NCI-H187 treated with DMSO at 0.1 percent for 48 hours (cell line): ENCODE measurements at regions not wholly inside any gene's neighbourhood (a gene's known extent, or its start where the extent isn't known, plus 50 kb on each side); places are given as distances from the start of the nearest gene placed in this dataset.
A peak's percentile ranks its signal among the peaks of the same experiment; 100 is the strongest.
"Not testable (repeated sequence)": the region's sequence is repeated elsewhere in the genome, so short reads cannot be mapped to it uniquely, and the experiment has no call there.

Experiments
- DNase-seq: peaks from one replicate; lab custom pipeline; 2025; lab: John Stamatoyannopoulos, UW

DNA sequence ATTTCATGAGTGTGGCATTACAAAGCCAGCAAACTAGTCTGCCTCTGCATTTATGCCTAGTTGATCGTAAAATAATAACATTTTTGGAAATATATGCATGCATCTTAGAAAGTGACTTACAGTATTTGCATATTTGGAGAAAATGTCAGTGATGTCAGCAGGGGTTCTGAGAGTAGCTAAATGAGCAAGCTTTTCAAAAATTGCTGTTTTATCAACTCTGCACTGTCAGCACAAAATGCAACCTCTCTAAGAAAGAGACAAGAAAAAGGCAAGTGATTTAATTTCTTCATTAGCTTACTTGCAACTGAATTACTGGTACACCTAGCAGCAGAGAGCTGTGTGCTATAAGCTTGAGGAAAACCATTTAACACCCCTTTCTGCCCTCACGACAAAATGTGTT, 632.5 kb upstream of the MMS22L start:
- DNase-seq, result no peak

DNA sequence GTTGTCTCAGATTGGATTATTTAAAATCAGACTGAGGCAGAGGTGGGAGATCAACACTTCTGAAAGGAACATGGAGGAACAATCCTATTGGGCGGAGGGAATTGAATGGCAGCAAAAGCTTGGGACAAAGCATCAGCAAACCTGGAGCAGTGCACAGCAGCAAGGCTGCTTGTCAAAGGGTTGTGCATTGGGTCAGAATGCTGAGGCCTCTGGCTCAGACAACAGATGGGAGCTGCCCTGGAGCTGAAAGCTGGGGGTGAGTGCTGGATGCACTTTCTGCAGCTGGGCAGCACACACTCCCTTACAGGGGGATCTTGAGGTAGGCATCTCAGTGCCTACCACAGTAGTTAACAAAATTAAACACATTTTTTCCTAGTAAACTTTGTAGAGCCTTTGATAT, 634.4 kb upstream of the MMS22L start:
- no peak for DNase-seq

DNA sequence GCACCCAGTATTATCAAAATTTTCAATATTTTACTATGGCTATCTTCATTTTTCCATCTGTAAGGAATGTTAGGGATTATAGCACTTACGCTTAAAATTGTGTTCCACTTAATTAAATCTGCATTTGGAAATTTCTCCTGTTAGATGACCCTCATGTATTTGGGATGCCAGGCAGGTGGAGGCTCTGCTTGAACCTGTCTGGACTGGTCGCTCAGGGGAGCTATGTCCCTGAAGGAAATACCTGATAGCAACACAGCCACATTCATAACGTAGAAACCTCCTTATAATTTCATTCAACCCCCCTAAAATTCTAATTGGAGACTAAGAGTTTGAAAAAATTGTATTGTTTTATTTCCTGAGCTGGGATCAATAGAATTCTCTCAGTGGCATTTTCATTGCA, 636.0 kb upstream of the MMS22L start:
- DNase-seq, result no peak

DNA sequence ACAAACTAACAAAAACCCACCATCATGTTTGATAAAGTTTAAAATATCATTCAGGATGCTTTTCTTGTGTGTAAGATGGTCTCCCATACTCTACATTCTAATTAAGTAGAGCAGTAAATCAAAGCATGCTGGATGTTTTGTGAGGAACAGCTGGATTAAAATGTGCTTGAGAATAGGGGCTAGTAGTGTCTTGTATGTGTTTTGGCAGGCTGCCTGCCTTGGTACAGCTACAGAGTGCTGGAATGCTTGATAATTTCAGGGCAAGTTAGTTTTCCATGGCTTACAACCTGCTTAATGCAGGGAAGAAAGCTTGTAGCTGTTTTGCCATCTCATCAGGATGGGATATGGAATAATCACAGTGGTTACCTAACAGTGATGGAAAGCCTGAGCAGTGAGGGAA, 636.6 kb upstream of the MMS22L start:
- no peak for DNase-seq

GRCh38 chr6:97923249-97923648, 640.2 kb upstream of the MMS22L start:
- DNase-seq, result no peak

DNA sequence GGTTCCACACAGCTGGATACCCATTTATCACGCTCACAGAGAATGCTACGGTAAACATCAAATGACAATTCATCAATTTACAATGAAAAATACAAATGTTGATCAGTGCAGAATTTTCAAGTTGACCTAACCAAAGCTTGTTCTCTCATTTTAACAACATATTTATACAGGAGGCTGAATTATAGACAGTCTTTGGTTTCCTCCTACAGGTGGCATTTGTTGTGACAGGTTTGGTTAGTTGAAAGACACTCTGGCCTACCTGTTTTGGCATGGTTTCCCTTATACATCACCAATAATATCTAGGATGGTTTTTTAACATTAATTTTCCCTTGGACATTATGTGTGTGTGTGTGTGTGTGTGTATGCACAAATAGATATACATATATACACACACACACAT, 642.5 kb upstream of the MMS22L start:
- DNase-seq, result no peak

DNA sequence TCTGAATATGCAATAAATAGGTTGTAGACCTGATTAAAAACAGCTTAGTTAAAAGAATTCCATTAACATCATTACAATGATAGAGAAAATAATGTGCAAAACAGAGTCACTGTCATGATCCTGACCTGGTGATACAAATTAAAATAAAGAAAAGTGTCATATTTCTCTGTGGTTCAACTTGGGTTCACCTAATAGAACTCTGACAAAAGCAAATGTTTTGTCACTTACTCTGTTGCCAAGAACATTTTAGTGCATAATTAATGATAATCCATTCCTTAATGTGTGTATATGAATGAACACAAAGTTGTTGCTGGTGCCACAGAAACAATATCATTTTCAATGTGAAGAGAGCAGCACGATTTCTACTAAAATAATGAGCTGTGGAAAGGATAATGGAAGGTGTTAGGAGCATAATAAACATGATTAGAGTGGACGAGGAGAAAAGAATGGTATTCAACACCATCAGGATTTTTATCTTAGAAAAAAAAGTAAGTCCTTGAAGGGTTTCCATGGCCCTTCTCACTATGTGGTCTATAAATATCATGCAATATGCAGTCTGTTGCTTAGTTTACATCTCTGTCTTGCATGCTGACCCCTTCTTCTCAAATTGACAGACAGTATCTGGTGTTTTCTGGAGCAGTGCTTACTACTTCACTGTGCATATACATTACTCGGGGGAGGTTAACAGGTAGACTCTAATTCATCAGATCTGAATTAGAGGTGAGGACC, 656.6 kb upstream of the MMS22L start:
- no peak for DNase-seq

DNA sequence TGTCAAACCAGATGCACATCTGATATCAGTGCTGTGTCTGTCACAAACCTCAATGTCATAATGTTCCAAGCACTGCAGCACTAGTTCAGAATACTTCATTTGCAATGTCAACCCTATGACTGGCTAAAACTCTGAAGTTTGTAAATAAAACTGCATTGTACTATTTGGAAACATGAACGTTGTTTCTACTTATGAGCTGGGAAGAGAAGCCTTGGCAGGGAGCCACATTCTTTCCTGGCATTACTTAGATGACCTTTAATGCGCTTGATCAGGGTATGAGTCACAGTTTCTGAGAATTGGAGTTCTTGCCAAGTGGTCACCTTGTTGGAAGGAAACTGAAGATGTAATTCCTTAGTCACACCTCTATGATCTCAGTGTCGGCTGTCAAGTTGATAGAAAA, 664.8 kb upstream of the MMS22L start:
- DNase-seq, result no peak

GRCh38 chr6:97958134-97958533, 675.1 kb upstream of the MMS22L start:
- DNase-seq, result no peak

DNA sequence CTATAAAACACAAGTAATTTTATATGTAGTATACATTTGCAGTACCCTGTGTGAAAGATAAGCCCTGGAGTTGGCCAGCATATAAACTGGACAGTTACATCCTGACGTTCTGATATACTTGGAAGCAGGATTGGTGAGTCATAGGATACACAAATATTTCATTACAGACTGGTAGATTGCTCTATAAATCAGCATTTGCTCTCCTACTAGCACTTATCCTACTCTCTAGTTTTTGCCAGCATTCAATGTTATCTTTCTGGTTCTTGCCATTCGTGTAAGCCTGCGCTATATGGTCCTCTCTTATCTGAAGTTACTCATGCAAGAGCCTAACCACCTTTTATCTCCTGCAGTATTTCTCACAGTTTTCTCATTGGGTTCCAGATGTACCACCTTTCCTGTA, 680.2 kb upstream of the MMS22L start:
- no peak for DNase-seq

DNA sequence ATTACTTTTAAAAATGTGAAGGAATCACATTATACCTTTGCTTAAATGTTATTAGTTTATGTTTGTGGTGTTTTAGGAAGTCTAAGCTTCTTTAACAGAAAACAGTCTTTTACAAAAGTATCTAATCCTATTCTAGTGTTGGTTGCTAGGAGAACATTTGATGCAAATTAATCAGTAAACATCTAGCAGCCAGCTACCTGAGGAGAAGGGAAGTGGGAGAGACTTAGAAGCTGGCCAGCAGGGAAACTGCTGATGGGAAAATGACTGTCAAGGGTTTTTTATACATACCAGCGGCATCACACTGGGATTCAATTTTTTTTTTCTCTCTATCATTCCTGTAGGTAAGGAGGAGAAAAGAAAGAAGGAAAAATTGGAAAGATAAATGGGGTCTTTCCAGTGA, 686.0 kb upstream of the MMS22L start:
- no peak for DNase-seq

- DNase-seq, result no peak
These were observed 694.1 kb upstream of the MMS22L start for GRCh38 chr6:97977084-97977483.

DNA sequence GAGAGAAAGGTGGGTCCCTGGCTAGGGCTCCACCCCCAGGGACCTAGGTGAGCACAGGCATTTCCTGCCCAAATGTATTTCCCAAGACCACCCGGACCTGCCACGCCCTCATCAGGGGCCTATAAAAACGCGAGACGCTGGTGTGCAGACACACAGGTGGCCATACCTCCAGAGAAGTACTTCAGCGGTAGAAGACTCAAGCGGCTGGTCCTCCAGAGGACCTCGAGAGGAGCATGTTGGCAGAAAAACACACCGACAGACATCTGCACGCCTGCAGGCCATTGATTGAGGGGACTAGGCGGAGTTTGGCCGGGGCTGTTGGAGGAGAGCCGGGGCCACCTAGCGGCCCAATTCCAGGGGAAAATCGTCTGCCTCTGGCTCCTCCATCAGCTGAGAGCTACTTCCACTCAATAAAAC, 695.8 kb upstream of the MMS22L start:
- DNase-seq, result no peak

DNA sequence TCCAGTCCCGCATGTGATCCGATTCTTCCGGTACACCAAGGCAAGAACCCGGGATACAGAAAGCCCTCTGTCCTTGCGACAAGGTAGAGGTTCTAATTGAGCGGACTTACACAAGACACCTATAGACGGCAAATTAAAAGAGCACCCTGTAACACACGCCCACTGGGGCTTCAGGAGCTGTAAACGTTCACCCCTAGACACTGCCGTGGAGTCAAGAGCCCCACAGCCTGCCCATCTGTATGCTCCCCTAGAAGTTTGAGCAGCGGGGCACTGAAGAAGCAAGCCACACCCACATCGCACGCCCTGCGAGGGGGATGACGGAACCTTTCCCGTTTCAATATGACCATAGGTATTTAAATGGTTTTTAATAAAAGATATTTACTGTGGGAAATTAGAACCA, 696.3 kb upstream of the MMS22L start:
- DNase-seq, result not testable (repeated sequence)

DNA sequence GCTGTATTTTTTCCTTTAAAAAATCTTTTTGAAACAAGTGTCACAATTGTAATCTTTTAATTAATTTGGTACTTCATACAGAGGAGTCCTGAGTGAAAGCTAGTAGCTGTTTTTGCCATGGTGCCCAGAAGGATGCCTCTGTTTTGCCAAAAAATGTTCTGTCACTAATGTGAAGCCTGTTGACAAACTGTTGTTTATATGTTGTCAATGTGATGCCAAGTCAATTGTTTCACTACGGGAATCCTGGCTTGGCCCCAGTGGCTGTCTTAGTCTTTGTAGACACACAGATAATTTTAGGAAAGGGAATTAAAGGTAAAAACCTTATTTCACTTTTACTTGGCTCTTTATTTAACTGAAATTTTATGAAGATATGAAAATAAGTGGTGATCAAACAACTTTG, 706.4 kb upstream of the MMS22L start:
- no peak for DNase-seq

GRCh38 chr6:97995158-97995557, 712.1 kb upstream of the MMS22L start:
- no peak for DNase-seq

DNA sequence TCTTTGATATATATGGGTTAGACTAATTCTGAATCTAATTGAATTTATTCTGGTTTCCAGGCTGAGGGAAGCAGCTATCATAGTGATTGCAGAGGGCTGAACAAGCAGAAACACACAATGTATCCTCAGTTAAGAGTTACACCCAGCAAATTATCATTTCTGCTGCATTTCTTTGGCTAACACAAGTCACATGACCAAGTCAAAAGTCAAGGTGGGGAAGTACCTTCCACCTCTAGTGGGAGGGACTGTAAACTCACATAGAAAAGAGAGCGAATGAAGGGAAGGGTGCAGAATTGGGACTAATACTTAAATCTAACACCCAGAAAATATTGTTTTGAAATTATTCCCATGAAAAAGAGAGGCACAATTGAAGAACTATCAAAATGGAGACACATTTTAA, 719.7 kb upstream of the MMS22L start:
- DNase-seq, result no peak

DNA sequence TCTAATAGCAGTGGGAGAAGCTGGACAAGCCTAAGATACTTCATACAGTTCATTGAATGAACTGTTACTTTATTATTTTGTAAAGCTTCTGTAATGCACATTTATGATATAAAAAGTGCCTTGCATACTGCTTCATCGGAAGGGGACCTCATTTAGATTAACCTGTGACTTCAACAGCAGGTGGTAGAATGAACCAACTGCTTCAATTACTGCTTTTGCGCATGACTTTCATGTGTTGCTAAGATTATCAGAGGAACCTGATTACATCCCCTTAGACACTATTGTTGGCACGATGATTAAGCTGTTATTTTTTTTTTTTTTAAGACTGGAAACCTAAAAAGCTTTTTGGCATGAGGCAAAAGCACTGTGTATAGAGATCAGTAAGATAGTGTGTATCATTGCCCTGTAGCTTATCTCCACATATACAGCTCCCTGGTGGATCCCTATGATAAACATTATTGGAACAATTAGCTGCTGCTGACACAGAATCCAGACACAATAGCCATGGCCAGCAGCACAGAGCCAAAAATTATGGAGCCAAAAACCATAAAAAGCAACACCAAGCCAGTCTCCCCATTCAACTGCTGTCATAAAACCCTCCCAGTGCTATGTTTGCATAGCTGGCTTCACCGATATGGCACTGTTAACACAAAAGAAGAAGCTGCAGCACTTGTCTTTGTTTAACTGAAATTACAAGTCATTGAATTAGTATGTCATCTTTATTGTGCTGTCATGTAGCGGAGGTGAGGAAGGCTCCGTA, 731.6 kb upstream of the MMS22L start:
- peak; percentile 71 for DNase-seq

GRCh38 chr6:98016565-98016964, 733.5 kb upstream of the MMS22L start:
- no peak for DNase-seq

GRCh38 chr6:98020222-98020621, 737.2 kb upstream of the MMS22L start:
- no peak for DNase-seq

- no peak for DNase-seq
These were observed 741.3 kb upstream of the MMS22L start for GRCh38 chr6:98024359-98024758.

- DNase-seq, result no peak
These were observed 744.9 kb upstream of the MMS22L start for GRCh38 chr6:98027898-98028297.

DNA sequence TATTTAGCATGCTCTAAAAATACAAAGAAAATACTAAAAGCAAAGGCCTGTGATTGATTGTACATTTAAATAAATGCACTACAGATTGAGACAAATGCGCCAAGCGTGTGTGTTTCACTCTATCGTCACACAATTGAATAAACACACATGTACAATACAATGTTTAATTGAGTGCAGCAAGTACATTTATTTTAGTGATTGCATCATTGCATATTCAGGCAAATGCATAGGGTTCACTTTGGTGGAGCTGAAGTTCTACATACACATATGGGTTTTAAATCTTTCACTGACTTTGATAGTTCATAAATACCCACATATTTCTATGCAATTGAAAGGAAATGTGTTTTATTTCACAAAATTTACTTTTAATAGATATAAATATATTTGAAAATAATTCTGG, 750.6 kb upstream of the MMS22L start:
- DNase-seq, result no peak
